Memory B cell (primary cell): ENCODE measurements at regions not wholly inside any gene's neighbourhood (a gene's known extent, or its start where the extent isn't known, plus 50 kb on each side); places are given as distances from the start of the nearest gene placed in this dataset.

Source experiments
- ATAC-seq: fragments of 150-1000 bp; cut with Tn5 transposase; 2 replicates; pipeline ENCODE4 v1.10.0; 2021; ENCODE audit warnings: low read depth, mild to moderate bottlenecking, moderate library complexity
- DNase-seq, 2 donors: peaks; one replicate each; pipeline ENCODE4 v3.0.0; 2022; ENCODE audit warnings: low spot score in 2 of 2
- H3K27ac Mint-ChIP-seq: one replicate; pipeline ENCODE4 v1.8.0; 2022; ENCODE audit warnings: mild to moderate bottlenecking, moderate library complexity, mixed read lengths
- H3K27me3 Mint-ChIP-seq: one replicate; pipeline ENCODE4 v1.8.0; 2022; ENCODE audit warnings: mixed read lengths
- H3K36me3 Mint-ChIP-seq: one replicate; pipeline ENCODE4 v1.8.0; 2022; ENCODE audit warnings: mild to moderate bottlenecking, mixed read lengths
- H3K4me1 Mint-ChIP-seq: one replicate; pipeline ENCODE4 v1.8.0; 2022; ENCODE audit warnings: mixed read lengths
- H3K4me3 Mint-ChIP-seq: one replicate; pipeline ENCODE4 v1.8.0; 2022; ENCODE audit warnings: mild to moderate bottlenecking, moderate library complexity, mixed read lengths
- H3K9me3 Mint-ChIP-seq: one replicate; pipeline ENCODE4 v1.8.0; 2022; ENCODE audit warnings: mixed read lengths

DNA sequence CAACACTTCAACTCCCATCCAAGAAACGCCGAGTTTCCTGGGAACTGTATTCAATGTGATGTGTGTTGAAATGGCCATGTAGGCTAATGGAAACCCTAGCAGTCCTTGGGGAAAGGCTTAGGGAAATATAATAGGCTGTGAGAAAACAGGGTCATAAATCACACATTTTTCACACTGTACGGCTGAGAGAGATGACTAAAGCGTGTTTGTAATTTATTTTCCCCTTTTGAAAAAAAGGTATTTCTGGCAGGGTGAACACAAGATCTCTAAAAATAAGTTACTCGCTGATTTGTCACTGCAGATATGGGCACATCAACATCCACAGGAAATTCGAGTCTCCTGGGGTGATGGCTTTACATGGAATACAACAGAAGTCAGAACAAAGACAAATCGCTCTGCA, 109.6 kb upstream of the ST6GAL2 start:
- ATAC-seq, result no peak
- Mint-ChIP-seq H3K27ac (no peak overlapping the region), H3K4me1 (no peaks in the 10 kb centered on the region), H3K27me3 (no peaks in the 10 kb centered on the region), H3K9me3 (peaks cover 1% of the 10 kb centered on the region), H3K4me3 (no peak overlapping the region), H3K36me3 (no peaks in the 10 kb centered on the region)
- DNase-seq, result no peak

DNA sequence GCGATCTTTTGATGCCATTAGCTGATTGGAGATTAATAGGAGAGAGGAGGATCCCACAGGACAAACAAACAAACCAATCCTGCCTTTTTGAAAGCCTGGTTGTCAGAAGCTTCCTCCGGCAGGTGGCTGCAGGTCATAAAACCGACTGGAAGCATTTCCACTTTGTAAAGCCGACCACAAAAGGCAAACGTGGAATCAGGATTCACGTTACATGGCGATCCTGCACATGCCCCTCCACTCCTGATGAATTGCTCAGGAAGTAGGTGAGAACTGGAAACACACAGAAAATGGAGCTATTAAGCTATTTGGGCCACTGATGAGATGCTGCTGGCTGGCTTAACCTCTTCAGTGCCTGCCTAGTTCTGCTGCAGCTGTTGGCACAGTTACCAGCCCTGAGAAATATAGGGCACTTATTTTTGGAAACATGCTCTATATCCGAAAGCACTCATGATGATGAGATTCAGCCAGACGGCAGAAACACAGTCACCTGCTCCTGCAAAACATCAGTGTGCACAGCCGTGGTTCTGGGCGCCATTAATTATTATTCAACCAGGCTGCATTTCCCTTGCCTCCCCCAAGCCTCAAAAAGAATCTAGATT, 110.3 kb upstream of the ST6GAL2 start:
- DNase-seq (no peak), ATAC-seq (no peak)
- Mint-ChIP-seq H3K4me1 (no peaks in the 10 kb centered on the region), H3K27ac (no peak overlapping the region), H3K36me3 (no peaks in the 10 kb centered on the region), H3K9me3 (peaks cover 1% of the 10 kb centered on the region), H3K27me3 (no peaks in the 10 kb centered on the region), H3K4me3 (no peak overlapping the region)

DNA sequence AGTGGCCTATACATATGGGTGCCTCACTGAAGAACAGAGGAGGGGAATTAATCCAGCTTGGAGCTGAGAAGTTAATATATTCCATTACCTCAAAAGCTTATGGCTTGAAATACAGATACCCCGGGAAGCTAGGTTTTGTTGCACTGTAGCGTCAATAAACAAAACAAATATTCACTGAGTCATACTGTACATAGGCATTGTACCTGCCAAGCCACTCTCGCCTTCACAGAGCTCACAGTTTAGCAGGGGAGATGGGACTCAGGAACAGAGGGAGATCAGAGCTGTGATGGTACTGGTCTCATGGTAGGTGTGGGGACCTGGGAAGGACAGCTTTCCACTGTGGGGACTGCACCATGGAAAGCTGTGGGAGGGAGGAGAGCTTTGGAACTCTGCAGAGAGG, 111.2 kb upstream of the ST6GAL2 start:
- H3K27ac Mint-ChIP-seq, result no peak overlapping the region
- ATAC-seq (no peak), DNase-seq (no peak)
- H3K27me3 Mint-ChIP-seq, result no peaks in the 10 kb centered on the region
- peaks cover 1% of the 10 kb centered on the region for H3K9me3 Mint-ChIP-seq
- H3K4me1 Mint-ChIP-seq, result no peaks in the 10 kb centered on the region
- H3K36me3 Mint-ChIP-seq, result no peaks in the 10 kb centered on the region
- no peak overlapping the region for H3K4me3 Mint-ChIP-seq

DNA sequence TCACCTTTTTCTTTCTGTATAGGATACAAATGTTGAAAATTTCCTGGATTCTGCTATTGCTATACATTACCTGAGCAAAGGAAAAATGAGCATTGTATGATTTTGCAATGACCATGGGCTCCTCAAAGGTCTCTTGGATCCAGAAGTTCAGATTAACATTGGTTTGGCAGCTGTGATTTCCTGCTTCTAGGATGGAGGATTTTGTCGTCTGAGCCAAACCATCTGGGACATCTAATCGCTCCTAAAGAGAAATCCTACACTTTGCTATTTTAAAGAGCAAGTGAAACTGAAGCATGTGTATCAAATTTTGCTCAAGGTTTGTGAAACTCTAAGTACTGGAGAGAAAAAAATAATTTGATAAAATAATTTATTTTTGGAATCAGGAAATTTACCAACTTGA, 115.1 kb upstream of the ST6GAL2 start:
- Mint-ChIP-seq H3K9me3 (peaks cover 5% of the 10 kb centered on the region), H3K27me3 (peaks cover 2% of the 10 kb centered on the region), H3K4me1 (no peaks in the 10 kb centered on the region), H3K4me3 (no peak overlapping the region), H3K36me3 (no peaks in the 10 kb centered on the region), H3K27ac (no peak overlapping the region)
- DNase-seq, result no peak
- ATAC-seq, result no peak

DNA sequence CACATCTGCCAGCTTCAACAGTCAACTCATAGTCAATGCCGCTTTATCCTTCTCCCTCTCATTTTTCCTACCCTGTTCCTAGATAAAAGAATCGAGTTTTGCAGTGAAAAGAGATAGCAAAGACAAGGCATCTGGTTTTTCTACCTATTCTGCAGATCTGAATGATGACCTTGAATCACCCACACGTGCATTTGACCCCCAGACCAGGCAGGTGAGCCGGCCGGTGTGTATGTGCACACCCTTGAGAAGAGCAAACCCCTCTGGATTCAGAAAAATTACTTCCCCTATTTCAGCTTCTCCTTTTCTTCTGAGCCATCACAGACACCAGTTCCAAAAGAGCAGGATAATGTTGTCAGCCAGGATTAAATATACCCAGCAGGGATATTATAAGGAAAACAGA, 115.6 kb upstream of the ST6GAL2 start:
- Mint-ChIP-seq H3K4me1 (no peaks in the 10 kb centered on the region), H3K4me3 (no peak overlapping the region), H3K27me3 (peaks cover 2% of the 10 kb centered on the region), H3K27ac (no peak overlapping the region), H3K9me3 (peaks cover 5% of the 10 kb centered on the region), H3K36me3 (no peaks in the 10 kb centered on the region)
- ATAC-seq (no peak), DNase-seq (no peak)

DNA sequence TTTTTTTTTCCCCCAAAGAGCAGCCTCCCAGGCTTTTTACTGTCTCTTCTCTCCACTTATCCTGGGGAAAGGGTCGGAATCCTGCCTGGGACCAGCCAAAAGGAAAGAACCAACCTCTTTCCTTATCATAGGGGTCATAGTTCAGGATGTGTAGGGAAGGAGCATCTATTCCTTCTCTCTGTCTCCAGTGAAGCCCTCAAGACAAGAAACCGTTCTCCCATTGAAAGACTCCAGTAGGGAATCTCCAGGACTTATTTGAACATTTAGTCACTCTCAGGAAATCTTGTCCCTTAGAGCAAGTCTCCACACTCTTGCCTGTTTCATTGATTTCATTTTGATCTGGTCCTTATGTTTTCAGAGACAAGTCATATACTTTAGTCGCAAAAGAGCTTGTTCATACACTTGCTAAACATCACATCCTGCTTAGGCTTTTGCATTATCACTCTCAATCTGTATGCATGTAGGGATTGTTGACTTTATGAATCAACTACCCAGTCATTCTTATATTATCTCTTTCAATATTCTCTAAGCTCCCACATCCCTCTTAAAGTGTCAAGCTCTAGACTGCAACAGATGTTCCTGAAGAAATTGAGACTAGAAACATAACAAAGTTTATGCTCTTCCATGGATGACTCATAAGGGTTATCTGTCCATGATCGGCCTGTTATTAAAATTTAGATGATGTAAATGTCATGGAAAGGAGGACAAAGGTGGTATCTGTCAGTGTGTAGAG, 116.2 kb upstream of the ST6GAL2 start:
- Mint-ChIP-seq H3K27me3 (peaks cover 2% of the 10 kb centered on the region), H3K4me3 (no peak overlapping the region), H3K4me1 (no peaks in the 10 kb centered on the region), H3K9me3 (peaks cover 7% of the 10 kb centered on the region), H3K27ac (no peak overlapping the region), H3K36me3 (no peaks in the 10 kb centered on the region)
- no peak for ATAC-seq
- no peak for DNase-seq

DNA sequence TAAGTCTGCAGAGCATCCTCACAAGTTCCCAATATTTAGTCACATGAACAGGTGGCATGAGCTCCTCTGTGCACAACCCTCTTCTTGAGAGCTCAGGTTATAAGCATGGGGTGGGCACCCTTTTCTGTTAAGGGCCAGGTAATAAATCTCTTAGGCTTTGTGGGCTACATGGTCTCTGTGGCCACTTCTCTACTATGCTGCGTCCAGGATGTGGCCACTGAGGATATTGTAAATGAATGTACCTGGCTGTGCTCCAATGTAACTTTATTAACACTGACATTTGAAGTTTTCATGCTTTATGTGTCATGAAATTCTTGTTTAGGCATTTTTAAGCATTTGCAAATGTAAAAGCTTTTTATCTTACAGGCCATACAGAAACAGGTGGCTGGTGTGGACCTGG, 116.8 kb upstream of the ST6GAL2 start:
- no peak overlapping the region for H3K4me3 Mint-ChIP-seq
- H3K36me3 Mint-ChIP-seq, result no peaks in the 10 kb centered on the region
- no peak for DNase-seq
- H3K4me1 Mint-ChIP-seq, result no peaks in the 10 kb centered on the region
- peaks cover 2% of the 10 kb centered on the region for H3K27me3 Mint-ChIP-seq
- peaks cover 6% of the 10 kb centered on the region for H3K9me3 Mint-ChIP-seq
- ATAC-seq, result no peak
- no peak overlapping the region for H3K27ac Mint-ChIP-seq

DNA sequence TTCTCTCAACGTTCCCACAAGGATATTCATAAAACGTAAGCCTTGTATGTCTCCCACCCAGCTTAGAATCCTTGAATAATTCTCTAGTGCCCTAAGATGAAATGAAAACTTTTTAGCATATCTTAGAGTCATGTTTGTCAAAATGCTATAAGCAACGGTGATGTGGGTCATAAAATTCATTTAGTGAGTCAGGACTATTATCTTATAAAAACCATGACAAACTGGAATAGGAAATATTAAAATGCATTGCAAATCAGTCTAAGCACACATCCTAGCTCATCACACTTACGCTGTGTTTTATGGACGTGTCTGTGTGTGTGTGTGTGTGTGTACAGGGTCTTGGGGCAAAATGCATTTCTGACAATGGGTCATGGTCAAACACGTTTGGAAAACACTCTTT, 119.9 kb upstream of the ST6GAL2 start:
- Mint-ChIP-seq H3K27me3 (peaks cover 2% of the 10 kb centered on the region), H3K36me3 (no peaks in the 10 kb centered on the region), H3K4me3 (no peak overlapping the region), H3K27ac (no peak overlapping the region), H3K4me1 (no peaks in the 10 kb centered on the region), H3K9me3 (peaks cover 6% of the 10 kb centered on the region)
- ATAC-seq, result no peak
- DNase-seq, result no peak

DNA sequence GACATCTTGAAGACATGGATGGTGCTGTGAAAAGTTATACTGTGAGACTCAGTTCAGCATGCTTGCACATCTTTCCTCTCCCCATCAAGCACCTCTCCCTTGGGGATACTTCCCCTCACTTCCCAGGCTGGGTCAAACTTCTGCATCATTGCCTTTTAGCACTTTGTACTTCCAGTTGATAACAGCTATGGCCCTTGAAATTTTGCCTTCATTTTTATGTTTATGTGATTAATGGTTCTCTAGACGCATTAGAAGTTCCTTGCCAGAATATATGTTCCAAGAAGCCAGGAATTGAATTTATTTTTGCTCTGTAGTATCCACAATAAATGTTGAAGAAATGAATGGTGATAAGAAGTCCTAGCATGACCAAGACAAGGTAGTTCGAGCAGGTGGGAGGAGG, 120.9 kb upstream of the ST6GAL2 start:
- Mint-ChIP-seq H3K27ac (no peak overlapping the region), H3K4me1 (no peaks in the 10 kb centered on the region), H3K4me3 (no peak overlapping the region), H3K36me3 (no peaks in the 10 kb centered on the region), H3K9me3 (peaks cover 6% of the 10 kb centered on the region), H3K27me3 (peaks cover 2% of the 10 kb centered on the region)
- DNase-seq (no peak), ATAC-seq (no peak)

DNA sequence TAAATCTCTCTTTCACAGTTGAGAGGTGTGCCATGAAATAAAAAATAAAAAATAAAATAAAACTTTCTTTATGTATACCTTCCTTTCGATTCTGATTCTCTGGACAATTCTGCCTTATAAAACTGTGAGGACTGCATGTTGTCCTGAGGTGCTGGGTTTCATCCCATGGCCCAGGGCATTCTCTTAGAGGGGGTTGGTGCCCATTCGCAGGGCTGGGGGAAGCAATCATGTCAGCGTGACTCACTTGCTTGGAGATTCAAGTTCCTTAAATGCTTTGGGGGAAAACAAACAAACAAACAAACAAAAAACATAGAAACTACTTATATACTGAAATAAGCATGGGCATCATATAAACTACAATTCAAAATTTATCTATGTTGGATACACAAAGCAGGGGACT, 122.0 kb upstream of the ST6GAL2 start:
- DNase-seq (no peak), ATAC-seq (no peak)
- H3K27me3 Mint-ChIP-seq, result peaks cover 2% of the 10 kb centered on the region
- H3K4me3 Mint-ChIP-seq, result no peak overlapping the region
- peaks cover 6% of the 10 kb centered on the region for H3K9me3 Mint-ChIP-seq
- H3K36me3 Mint-ChIP-seq, result no peaks in the 10 kb centered on the region
- no peak overlapping the region for H3K27ac Mint-ChIP-seq
- H3K4me1 Mint-ChIP-seq, result no peaks in the 10 kb centered on the region

DNA sequence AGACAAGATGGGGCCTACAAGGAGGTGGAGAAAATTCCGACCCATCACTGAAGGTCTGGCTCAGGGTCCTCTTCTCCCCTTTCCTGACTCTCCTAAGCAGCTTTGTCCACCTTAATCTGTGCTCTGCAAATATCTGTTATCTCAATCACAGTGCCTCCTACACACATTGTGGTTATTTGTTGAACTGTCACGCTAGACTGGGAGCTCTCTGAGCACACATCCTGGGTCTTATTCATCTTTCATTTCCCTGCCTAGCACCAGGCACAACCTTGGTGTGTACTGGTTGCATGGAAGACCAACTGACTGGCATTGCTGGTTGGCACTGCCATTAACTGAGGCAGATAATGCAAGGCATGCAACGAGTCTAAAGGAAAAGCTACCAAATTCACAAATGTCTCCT, 122.9 kb upstream of the ST6GAL2 start:
- no peak overlapping the region for H3K27ac Mint-ChIP-seq
- DNase-seq, result no peak

DNA sequence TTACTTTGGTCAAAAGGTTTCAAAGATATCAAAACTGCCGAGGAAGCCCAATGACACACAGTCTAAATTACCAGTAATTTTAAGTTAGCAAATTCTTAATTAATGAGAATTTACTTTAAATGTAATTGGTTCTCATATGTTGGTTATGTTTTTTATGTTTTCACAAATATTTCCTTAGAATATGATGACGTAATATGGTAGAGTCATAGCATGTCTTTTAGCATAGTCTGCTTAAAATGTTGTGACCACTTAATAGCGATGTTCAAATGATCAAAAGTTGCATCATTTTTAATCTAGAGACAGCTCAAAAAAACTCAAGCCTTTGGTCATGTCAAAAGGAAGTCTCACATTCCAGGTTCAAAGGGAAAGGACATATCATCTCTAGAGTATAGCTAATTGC, 123.3 kb upstream of the ST6GAL2 start:
- Mint-ChIP-seq H3K4me1 (no peaks in the 10 kb centered on the region), H3K4me3 (no peak overlapping the region), H3K27ac (no peak overlapping the region), H3K36me3 (no peaks in the 10 kb centered on the region), H3K27me3 (peaks cover 2% of the 10 kb centered on the region), H3K9me3 (peaks cover 6% of the 10 kb centered on the region)
- no peak for DNase-seq
- no peak for ATAC-seq

More for the DNA sequence above, 122.9 kb upstream of the ST6GAL2 start:
- Mint-ChIP-seq H3K4me1 (no peaks in the 10 kb centered on the region), H3K4me3 (no peak overlapping the region), H3K36me3 (no peaks in the 10 kb centered on the region), H3K9me3 (peaks cover 6% of the 10 kb centered on the region), H3K27me3 (peaks cover 2% of the 10 kb centered on the region)
- no peak for ATAC-seq

DNA sequence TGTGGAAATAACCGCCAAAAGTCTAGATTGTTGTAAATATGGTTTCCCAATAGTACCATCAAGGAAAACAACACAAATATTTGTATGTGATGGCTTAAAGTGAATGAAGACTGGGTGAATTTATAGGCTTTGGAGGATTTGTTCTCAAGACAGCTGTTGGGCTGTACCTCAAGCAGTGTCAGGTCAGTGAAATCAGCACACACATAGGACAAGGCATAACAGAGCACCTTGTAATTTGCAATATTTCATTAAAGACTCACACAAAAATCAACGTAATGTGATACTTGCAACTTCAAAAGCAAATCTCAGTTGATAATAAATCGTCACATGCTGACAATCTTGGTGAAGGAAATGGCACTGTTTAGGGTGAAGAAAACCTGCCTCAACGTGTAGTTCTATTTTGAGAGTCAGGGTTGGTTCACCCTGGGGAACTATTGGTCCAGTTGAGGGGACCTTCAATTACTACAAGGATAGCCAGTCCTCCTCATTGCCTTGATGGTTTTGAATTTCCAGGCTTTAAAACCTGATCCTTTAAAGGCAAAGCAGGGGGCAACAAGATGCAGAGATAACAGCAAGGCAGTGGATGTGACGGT, 126.8 kb upstream of the ST6GAL2 start:
- H3K4me1 Mint-ChIP-seq, result no peaks in the 10 kb centered on the region
- DNase-seq (no peak), ATAC-seq (no peak)
- H3K4me3 Mint-ChIP-seq, result no peak overlapping the region
- no peaks in the 10 kb centered on the region for H3K9me3 Mint-ChIP-seq
- H3K27me3 Mint-ChIP-seq, result no peaks in the 10 kb centered on the region
- no peak overlapping the region for H3K27ac Mint-ChIP-seq
- H3K36me3 Mint-ChIP-seq, result no peaks in the 10 kb centered on the region

DNA sequence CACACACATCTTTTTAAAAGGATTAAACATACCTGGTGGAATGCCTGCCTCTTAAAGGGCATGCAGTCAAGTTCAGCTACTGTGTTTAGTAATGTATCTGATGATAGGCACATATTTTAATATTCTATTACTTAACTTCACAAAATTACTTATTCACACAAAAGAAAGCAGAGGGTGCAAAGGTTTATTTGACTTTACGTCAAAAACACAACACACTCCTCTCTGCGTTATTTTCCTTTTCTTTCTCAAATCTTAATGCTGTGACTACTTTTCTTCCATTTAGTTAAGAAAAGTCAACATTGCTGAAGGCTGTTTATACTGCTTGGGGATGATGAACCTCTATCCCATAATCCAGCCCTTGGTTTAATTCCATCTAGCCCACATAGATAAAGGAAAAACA, 127.9 kb upstream of the ST6GAL2 start:
- no peak overlapping the region for H3K27ac Mint-ChIP-seq
- ATAC-seq, result no peak
- H3K27me3 Mint-ChIP-seq, result no peaks in the 10 kb centered on the region
- H3K4me3 Mint-ChIP-seq, result no peak overlapping the region
- no peak for DNase-seq
- H3K9me3 Mint-ChIP-seq, result peaks cover 2% of the 10 kb centered on the region
- H3K4me1 Mint-ChIP-seq, result no peaks in the 10 kb centered on the region
- no peaks in the 10 kb centered on the region for H3K36me3 Mint-ChIP-seq

DNA sequence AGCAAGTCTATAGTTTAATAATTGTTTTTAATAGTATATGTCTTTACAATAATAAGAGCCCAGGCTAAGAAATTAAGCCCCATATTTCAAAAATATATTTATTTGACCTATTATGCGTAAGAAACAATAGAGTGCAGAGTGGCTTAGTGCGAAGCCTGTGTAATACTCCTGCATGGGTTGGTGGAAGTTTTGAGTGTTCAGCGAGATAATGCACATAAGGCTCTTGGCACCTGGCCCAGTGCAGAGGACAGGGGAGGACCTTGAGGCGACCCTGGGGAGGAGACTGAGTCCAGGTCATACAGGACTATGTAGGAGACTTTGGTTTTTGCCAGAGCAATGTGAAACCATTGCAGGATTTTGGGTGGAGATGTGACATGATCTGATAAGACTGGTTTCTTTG, 132.4 kb upstream of the ST6GAL2 start:
- DNase-seq (no peak), ATAC-seq (no peak)
- Mint-ChIP-seq H3K4me1 (no peaks in the 10 kb centered on the region), H3K36me3 (no peaks in the 10 kb centered on the region), H3K9me3 (peaks cover 2% of the 10 kb centered on the region), H3K4me3 (no peak overlapping the region), H3K27ac (no peak overlapping the region), H3K27me3 (no peaks in the 10 kb centered on the region)
